HepG2 (cell line): ENCODE measurements at regions not wholly inside any gene's neighbourhood (a gene's known extent, or its start where the extent isn't known, plus 50 kb on each side); places are given as distances from the start of the nearest gene placed in this dataset.

Experiments
- ATAC-seq: fragments of 200-7000 bp; cut with Tn5 transposase; 3 replicates; pipeline ENCODE4 v1.9.1; 2020; ENCODE audit warnings: mild to moderate bottlenecking, moderate library complexity
- BruUV-seq: library from RNA; stranded (reverse); fragments of 400-500 nt; replicated peaks from 2 replicates; lab custom pipeline; 2021; lab: Mats Ljungman, UMichigan
- CTCF ChIA-PET: fragments of 300-600 bp; formaldehyde crosslinking; extraction: SDS; loops from one replicate; lab custom pipeline; 2021; ENCODE audit warnings: low total read pairs, inconsistent platforms, low intra/inter-chr PET ratio; lab: Yijun Ruan, JAX
- POLR2A ChIA-PET: fragments of 350-600 bp; sonication (Branson Sonifier 250); formaldehyde crosslinking; loops from one replicate; lab custom pipeline; 2020; ENCODE audit warnings: antibody characterized with exemption, inconsistent platforms; lab: Yijun Ruan, JAX
- DNase-seq: peaks from one replicate; pipeline ENCODE4 v3.0.0-alpha.2; 2015; ENCODE audit warnings: low spot score
- FAIRE-seq: peaks from 3 replicates; lab custom pipeline; 2011; peaks lifted over from hg19 to GRCh38; lab: Jason Lieb, UNC
- H2AFZ ChIP-seq: one replicate; pipeline ENCODE4 v1.6.1; 2011; ENCODE audit warnings: low read length, inconsistent platforms
- H3K27ac ChIP-seq: fragments of 300-600 bp; 3 replicates; pipeline ENCODE4 v1.8.0; 2011; ENCODE audit warnings: mixed run types, mild to moderate bottlenecking, mixed read lengths, low read length, inconsistent platforms; ENCODE audit not compliant: insufficient read depth; ENCODE audit errors: extremely low read length
- H3K27me3 ChIP-seq, 2 experiments: fragments of 200-600 bp in 1 of 2; 2 replicates in 1 of 2; 3 replicates in 1 of 2; pipeline versions ENCODE4 v1.6.0 to v1.8.0; 2011; ENCODE audit warnings: low read length in 2 of 2, mild to moderate bottlenecking in 2 of 2, moderate library complexity in 2 of 2, inconsistent platforms in 1 of 2; ENCODE audit not compliant: insufficient read depth in 2 of 2, control insufficient read depth in 1 of 2
- H3K36me3 ChIP-seq, 2 experiments: fragments of 200-600 bp in 1 of 2; replicated peaks in 1 of 2; 2 replicates in 1 of 2; 3 replicates in 1 of 2; pipeline versions ENCODE4 v1.5.1 to v1.8.0; 2011; ENCODE audit warnings: low read length in 2 of 2, inconsistent platforms in 1 of 2; ENCODE audit not compliant: insufficient read depth in 2 of 2, control insufficient read depth in 1 of 2
- H3K4me1 ChIP-seq: 2 replicates; pipeline ENCODE4 v1.5.1; 2012; ENCODE audit warnings: low read length, inconsistent platforms; ENCODE audit not compliant: insufficient read depth
- H3K4me2 ChIP-seq: 2 replicates; pipeline ENCODE4 v1.6.0; 2011; ENCODE audit warnings: low read depth, low read length, inconsistent platforms
- H3K4me3 ChIP-seq, 3 experiments: fragments of 200-600 bp in 1 of 3; sonication (generic), shearing (Covaris generic) in 1 of 3; replicated peaks in 1 of 3; 2 replicates each; pipeline ENCODE4 v1.5.1; 2011 to 2016; ENCODE audit warnings: low read length in 3 of 3, inconsistent platforms in 2 of 3, low read depth in 2 of 3, mild to moderate bottlenecking in 2 of 3, control low read depth in 1 of 3, mixed read lengths in 1 of 3; ENCODE audit not compliant: insufficient read depth in 1 of 3
- H3K79me2 ChIP-seq: one replicate; pipeline ENCODE4 v1.6.1; 2011; ENCODE audit warnings: low read length, inconsistent platforms; ENCODE audit not compliant: insufficient read depth
- H3K9ac ChIP-seq: 2 replicates; pipeline ENCODE4 v1.6.0; 2011; ENCODE audit warnings: mild to moderate bottlenecking, low read depth, low read length, inconsistent platforms; ENCODE audit not compliant: insufficient read depth
- H3K9me3 ChIP-seq: 2 replicates; pipeline ENCODE4 v1.5.1; 2012; ENCODE audit warnings: mild to moderate bottlenecking, low read length
- H4K20me1 ChIP-seq: 2 replicates; pipeline ENCODE4 v1.6.0; 2011; ENCODE audit warnings: inconsistent platforms, mild to moderate bottlenecking, low read length, moderate library complexity; ENCODE audit not compliant: insufficient read depth
- CBFB ChIP-seq: sonication (generic); formaldehyde crosslinking; IDR thresholded peaks from 2 replicates; pipeline ENCODE4 v1.4.0; 2020; ENCODE audit warnings: missing genetic modification reagents
- ISL2 ChIP-seq: sonication (generic); formaldehyde crosslinking; IDR thresholded peaks from 2 replicates; pipeline ENCODE4 v1.5.0; 2020; ENCODE audit warnings: missing genetic modification reagents
- KLF12 ChIP-seq: sonication (generic); formaldehyde crosslinking; IDR thresholded peaks from 2 replicates; pipeline ENCODE4 v1.4.0; 2020; ENCODE audit warnings: missing genetic modification reagents, borderline replicate concordance
- MZF1 ChIP-seq: sonication (generic); formaldehyde crosslinking; IDR thresholded peaks from 2 replicates; pipeline ENCODE4 v1.8.1; 2023; ENCODE audit warnings: mild to moderate bottlenecking, missing genetic modification reagents, borderline replicate concordance
- RFXANK ChIP-seq: IDR thresholded peaks from 2 replicates; pipeline ENCODE4 v1.6.1; 2016
- ZNF350 ChIP-seq: sonication (generic); formaldehyde crosslinking; IDR thresholded peaks from 2 replicates; pipeline ENCODE4 v1.4.0; 2020; ENCODE audit warnings: mild to moderate bottlenecking, low read depth, missing genetic modification reagents, borderline replicate concordance
- ZNF768 ChIP-seq: sonication (generic); formaldehyde crosslinking; IDR thresholded peaks from 2 replicates; pipeline ENCODE4 v1.4.0; 2020; ENCODE audit warnings: missing genetic modification reagents
- ZSCAN20 ChIP-seq: sonication (generic); formaldehyde crosslinking; IDR thresholded peaks from 2 replicates; pipeline ENCODE4 v1.4.0; 2020; ENCODE audit warnings: missing genetic modification reagents, mild to moderate bottlenecking, borderline replicate concordance
- ZSCAN29 ChIP-seq: sonication (generic); formaldehyde crosslinking; conservative IDR thresholded peaks from 2 replicates; pipeline ENCODE4 v1.4.0; 2020; ENCODE audit warnings: mild to moderate bottlenecking, missing genetic modification reagents
- WGBS: methylation state at CpG from one replicate; pipeline ENCODE4 v1.1.6; 2017; ENCODE audit warnings: low lambda C conversion rate; 5-methylcytosine and 5-hydroxymethylcytosine counted together
- in situ Hi-C: cut with HindIII; loops from 2 replicates; pipeline ENCODE4 v1.10.0; 2017; ENCODE audit warnings: low pct_unique_long_range_greater_than_20kb; ENCODE audit not compliant: extremely low pct_ligation_motif_present
- intact Hi-C: fragments of 100-400 bp; cut with micrococcal nuclease; formaldehyde crosslinking; loops from one replicate; pipeline ENCODE4 v1.10.0; 2022; ENCODE audit not compliant: unreplicated experiment
- TF ChIP-seq, protein P1 (sequence below): sonication (generic); formaldehyde crosslinking; IDR thresholded peaks from 2 replicates; pipeline ENCODE4 v1.4.0; 2020; ENCODE audit warnings: missing genetic modification reagents, mild to moderate bottlenecking, borderline replicate concordance
- TF ChIP-seq, protein P2 (sequence below): sonication (generic); formaldehyde crosslinking; IDR thresholded peaks from 2 replicates; pipeline ENCODE4 v1.4.0; 2020; ENCODE audit warnings: missing genetic modification reagents, low read depth, mild to moderate bottlenecking, borderline replicate concordance
- TF ChIP-seq, protein P3 (sequence below): sonication (generic); formaldehyde crosslinking; IDR thresholded peaks from 2 replicates; pipeline ENCODE4 v1.8.0; 2023; ENCODE audit warnings: mild to moderate bottlenecking, missing genetic modification reagents

DNA sequence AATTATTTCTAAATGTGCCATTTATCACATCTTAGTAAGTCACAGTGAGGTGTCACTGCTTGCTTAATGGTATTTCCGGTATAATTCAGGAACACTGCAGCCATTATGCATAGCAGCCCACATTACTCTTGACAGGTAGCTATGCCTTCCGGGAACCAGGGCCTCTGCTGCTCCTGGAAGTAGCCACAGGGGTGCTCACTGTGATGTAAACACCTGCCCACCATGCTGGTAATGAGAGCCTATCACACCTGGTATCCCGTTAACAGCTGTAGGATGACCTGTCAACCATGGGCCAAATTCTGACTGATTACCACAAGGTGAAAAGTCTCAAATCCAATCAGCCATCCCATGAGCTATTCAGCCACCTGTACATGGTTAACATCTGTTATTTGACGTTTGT is 647.0 kb upstream of the NXPH2 start:
- no peaks in the 10 kb centered on the region for H3K27me3 ChIP-seq
- 2% methylated on average over 4 of the region's 4 CpGs for WGBS
- in situ Hi-C loops, result no loop called here
- H3K4me2 ChIP-seq, result no peak overlapping the region
- POLR2A ChIA-PET, result no interaction called here
- ATAC-seq (no peak), FAIRE-seq (no peak), DNase-seq (no peak)
- intact Hi-C loops, result no loop called here
- H4K20me1 ChIP-seq, result no peaks in the 10 kb centered on the region
- H3K4me1 ChIP-seq, result no peaks in the 10 kb centered on the region
- no peak overlapping the region for H3K4me3 ChIP-seq
- H2AFZ ChIP-seq, result no peak overlapping the region
- no TSS peak for BruUV-seq
- no peaks in the 10 kb centered on the region for H3K36me3 ChIP-seq
- no peaks in the 10 kb centered on the region for H3K79me2 ChIP-seq
- H3K9ac ChIP-seq, result no peak overlapping the region
- no peaks in the 10 kb centered on the region for H3K9me3 ChIP-seq
- no peak overlapping the region for H3K27ac ChIP-seq
- CTCF ChIA-PET, result no interaction called here
- TF ChIP-seq, protein P1, sequence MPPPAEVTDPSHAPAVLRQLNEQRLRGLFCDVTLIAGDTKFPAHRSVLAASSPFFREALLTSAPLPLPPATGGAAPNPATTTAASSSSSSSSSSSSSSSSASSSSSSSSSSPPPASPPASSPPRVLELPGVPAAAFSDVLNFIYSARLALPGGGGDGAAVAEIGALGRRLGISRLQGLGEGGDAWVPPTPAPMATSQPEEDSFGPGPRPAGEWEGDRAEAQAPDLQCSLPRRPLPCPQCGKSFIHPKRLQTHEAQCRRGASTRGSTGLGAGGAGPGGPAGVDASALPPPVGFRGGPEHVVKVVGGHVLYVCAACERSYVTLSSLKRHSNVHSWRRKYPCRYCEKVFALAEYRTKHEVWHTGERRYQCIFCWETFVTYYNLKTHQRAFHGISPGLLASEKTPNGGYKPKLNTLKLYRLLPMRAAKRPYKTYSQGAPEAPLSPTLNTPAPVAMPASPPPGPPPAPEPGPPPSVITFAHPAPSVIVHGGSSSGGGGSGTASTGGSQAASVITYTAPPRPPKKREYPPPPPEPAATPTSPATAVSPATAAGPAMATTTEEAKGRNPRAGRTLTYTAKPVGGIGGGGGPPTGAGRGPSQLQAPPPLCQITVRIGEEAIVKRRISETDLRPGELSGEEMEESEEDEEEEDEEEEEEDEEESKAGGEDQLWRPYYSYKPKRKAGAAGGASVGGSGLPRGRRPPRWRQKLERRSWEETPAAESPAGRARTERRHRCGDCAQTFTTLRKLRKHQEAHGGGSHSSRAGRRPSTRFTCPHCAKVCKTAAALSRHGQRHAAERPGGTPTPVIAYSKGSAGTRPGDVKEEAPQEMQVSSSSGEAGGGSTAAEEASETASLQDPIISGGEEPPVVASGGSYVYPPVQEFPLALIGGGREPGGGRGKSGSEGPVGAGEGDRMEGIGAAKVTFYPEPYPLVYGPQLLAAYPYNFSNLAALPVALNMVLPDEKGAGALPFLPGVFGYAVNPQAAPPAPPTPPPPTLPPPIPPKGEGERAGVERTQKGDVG, result no peak
- TF ChIP-seq KLF12 (CRISPR knock-in tag) (no peak), ZSCAN29 (no peak), MZF1 (CRISPR knock-in tag) (no peak), ISL2 (CRISPR knock-in tag) (no peak), CBFB (no peak), ZNF768 (no peak), ZSCAN20 (CRISPR knock-in tag) (no peak), ZNF350 (no peak), RFXANK (CRISPR knock-in tag) (no peak)
- TF ChIP-seq, protein P2, sequence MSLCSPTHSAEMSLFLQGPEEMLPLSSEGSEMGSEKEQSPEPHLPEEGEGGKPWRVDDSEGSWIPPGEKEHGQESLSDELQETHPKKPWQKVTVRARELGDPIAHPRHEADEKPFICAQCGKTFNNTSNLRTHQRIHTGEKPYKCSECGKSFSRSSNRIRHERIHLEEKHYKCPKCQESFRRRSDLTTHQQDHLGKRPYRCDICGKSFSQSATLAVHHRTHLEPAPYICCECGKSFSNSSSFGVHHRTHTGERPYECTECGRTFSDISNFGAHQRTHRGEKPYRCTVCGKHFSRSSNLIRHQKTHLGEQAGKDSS, result no peak
- TF ChIP-seq, protein P3, sequence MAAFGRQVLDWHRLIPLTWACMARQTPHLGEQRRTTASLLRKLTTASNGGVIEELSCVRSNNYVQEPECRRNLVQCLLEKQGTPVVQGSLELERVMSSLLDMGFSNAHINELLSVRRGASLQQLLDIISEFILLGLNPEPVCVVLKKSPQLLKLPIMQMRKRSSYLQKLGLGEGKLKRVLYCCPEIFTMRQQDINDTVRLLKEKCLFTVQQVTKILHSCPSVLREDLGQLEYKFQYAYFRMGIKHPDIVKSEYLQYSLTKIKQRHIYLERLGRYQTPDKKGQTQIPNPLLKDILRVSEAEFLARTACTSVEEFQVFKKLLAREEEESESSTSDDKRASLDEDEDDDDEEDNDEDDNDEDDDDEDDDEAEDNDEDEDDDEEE, result no peak
